ENCODE measurements at regions not wholly inside any gene's neighbourhood (a gene's known extent, or its start where the extent isn't known, plus 50 kb on each side); places are given as distances from the start of the nearest gene placed in this dataset.

GRCh38 chr12:59940631-59941342, 345.0 kb downstream of the SLC16A7 start:
- no peak overlapping the region for H3K27ac ChIP-seq
- TF ChIP-seq ZFX (IDR thresholded peaks at IDR 0.05): no peak
- TF ChIP-seq, protein P1, sequence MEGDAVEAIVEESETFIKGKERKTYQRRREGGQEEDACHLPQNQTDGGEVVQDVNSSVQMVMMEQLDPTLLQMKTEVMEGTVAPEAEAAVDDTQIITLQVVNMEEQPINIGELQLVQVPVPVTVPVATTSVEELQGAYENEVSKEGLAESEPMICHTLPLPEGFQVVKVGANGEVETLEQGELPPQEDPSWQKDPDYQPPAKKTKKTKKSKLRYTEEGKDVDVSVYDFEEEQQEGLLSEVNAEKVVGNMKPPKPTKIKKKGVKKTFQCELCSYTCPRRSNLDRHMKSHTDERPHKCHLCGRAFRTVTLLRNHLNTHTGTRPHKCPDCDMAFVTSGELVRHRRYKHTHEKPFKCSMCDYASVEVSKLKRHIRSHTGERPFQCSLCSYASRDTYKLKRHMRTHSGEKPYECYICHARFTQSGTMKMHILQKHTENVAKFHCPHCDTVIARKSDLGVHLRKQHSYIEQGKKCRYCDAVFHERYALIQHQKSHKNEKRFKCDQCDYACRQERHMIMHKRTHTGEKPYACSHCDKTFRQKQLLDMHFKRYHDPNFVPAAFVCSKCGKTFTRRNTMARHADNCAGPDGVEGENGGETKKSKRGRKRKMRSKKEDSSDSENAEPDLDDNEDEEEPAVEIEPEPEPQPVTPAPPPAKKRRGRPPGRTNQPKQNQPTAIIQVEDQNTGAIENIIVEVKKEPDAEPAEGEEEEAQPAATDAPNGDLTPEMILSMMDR (conservative IDR thresholded peaks at IDR 0.05): no peak

DNA sequence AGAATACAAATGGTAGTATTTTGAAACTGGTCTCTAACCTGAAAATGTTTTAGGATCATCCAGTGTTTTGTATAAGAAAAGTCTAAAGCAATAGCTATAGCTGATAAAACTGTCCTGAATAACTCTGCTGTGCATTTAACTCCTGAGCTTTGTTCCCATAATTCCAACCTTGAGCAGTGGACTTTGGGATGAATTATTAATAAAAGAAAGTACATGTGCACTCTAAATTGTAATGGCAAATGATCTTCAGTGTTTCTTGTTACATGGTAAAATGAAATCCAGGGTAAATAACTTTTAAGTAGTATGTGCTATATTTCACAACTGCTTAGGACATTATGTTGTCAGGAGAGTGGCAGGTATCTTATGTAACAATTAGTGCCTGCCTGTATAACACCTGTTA, 345.6 kb downstream of the SLC16A7 start:
- no peak for TF ChIP-seq ZFX (IDR thresholded peaks at IDR 0.05)
- TF ChIP-seq, protein P1 (conservative IDR thresholded peaks at IDR 0.05): no peak
- no peak overlapping the region for H3K27ac ChIP-seq

GRCh38 chr12:59944177-59944576, 348.3 kb downstream of the SLC16A7 start:
- H3K27ac ChIP-seq: no peak overlapping the region
- TF ChIP-seq, protein P1 (conservative IDR thresholded peaks at IDR 0.05): no peak
- no peak for TF ChIP-seq ZFX (IDR thresholded peaks at IDR 0.05)

DNA sequence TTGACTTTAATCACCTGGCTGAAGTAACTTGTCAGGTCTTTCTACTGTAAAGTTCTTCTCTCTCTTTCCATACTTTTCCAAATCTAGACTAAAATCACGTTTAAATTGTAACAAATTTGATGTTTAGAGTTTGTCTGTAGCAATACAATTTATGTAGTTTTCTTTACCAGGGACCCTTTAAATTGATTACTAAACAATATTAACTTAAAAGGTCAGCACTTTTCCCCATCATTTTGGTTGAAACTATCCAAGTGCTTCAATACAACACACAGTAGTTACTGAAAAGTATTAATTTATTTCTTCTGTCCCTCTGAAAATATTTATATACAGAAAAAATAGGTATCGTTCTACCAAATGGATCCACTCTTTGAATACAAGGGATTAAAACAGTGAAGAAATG, 350.8 kb downstream of the SLC16A7 start:
- H3K27ac ChIP-seq: no peak overlapping the region
- TF ChIP-seq ZFX (IDR thresholded peaks at IDR 0.05): no peak
- TF ChIP-seq, protein P1 (conservative IDR thresholded peaks at IDR 0.05): no peak

DNA sequence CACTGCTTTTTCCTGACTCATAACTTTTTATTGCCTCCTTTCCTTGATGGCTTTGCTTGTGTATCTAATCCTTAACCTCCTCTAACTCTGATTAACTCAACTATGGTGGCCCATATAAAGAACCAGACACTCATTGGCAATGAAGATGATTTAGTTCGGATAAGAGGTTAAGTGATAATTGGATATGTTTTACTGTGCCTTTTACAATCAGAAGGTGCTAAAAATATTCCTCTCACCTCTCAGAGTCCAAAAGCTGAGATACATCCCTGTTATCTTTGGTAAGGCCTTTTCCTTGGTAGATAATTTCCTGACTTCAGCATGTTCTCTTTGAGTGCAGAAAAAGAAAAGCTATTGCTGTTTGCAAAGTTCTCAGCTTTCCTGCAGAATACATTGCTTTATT, 367.7 kb downstream of the SLC16A7 start:
- TF ChIP-seq, protein P1 (conservative IDR thresholded peaks at IDR 0.05): no peak
- no peak for TF ChIP-seq ZFX (IDR thresholded peaks at IDR 0.05)
- no peak overlapping the region for H3K27ac ChIP-seq

DNA sequence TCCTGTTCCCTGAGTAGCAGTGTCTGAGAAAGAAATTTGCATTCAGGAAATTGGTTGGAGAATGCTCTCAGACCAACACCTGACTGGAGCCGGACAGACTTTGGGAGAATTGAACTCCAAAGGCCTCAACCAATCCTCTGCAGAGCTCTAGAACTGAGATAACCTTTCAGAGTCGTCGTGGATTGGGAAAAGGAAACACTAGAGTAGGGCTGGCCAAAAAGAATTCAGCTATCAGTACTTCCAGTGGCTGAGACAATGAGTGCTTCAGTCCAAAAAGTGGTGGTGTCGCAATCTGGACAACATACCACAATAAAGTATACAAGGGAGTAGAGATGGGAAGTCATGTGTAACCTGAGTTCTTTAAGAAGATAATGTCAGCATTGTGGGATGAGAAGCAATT, 377.1 kb downstream of the SLC16A7 start:
- H3K27ac ChIP-seq: no peak overlapping the region
- TF ChIP-seq, protein P1 (conservative IDR thresholded peaks at IDR 0.05): no peak
- no peak for TF ChIP-seq ZFX (IDR thresholded peaks at IDR 0.05)

DNA sequence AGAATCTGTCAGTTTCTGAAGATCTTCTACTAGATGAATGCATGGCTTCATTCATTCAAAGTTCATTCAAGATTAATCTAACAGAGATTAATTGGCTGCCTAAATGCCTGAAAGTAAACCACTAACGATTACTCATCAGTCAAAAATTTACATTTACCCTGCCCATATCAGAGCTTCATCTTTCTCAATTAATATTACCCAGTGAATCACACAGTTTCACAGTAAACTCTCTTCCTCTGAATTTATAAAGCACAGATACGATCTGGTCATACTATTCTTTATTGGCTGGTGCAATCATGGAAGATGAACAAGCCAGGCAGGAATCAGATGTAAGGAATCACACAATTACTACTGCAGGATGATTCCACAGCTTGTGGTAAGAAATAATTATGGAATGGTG, 377.7 kb downstream of the SLC16A7 start:
- no peak for TF ChIP-seq ZFX (IDR thresholded peaks at IDR 0.05)
- TF ChIP-seq, protein P1 (conservative IDR thresholded peaks at IDR 0.05): no peak
- no peak overlapping the region for H3K27ac ChIP-seq
